ENCODE measurements at regions not wholly inside any gene's neighbourhood (a gene's known extent, or its start where the extent isn't known, plus 50 kb on each side); places are given as distances from the start of the nearest gene placed in this dataset.

DNA sequence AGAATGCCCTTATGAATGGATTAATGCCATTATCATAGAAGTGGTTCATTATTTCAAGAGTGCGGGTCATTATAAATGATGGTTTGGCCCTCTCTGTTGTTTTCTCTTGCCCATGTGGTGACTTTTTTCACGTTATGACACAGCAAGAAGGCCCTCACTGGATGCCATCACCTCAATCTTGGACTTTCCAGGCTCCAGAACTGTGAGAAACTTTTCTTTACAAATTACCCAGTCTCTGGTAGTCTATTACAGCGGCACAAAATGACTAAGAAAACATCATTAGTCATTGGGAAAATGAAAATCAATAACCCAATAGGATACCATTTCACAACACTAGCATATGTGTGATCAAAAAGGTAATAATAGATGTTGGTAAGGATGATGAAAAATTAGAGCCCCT lies 119.0 kb upstream of the LPP start:
- H3K9me3 ChIP-seq (ENCODE audit: control insufficient read depth, insufficient read depth, low read depth, low read length), result no peaks in the 10 kb centered on the region
- H3K27ac ChIP-seq (ENCODE audit: extremely low read depth, low read depth, low read length), result no peak overlapping the region
- H3K4me1 ChIP-seq (ENCODE audit: control insufficient read depth, insufficient read depth, low read length), result no peaks in the 10 kb centered on the region
- ChIA-PET CTCF (no interaction called here), POLR2A (no interaction called here)
- no peaks in the 10 kb centered on the region for H3K36me3 ChIP-seq (ENCODE audit: control insufficient read depth in 2 of 2, insufficient read depth in 1 of 2, low read length in 2 of 2)
- H3K4me3 ChIP-seq (ENCODE audit: low read depth, low read length), result no peak overlapping the region
- TF ChIP-seq ZNF518A (tag by site-specific recombination; conservative IDR thresholded peaks at IDR 0.05; ENCODE audit: low read depth) (no peak), ZNF792 (tag by site-specific recombination; IDR thresholded peaks at IDR 0.05) (no peak), ZNF174 (tag by site-specific recombination; IDR thresholded peaks at IDR 0.05) (no peak), ZNF354C (tag by site-specific recombination; IDR thresholded peaks at IDR 0.05; ENCODE audit: borderline replicate concordance, low read depth) (no peak), ZNF629 (tag by site-specific recombination; IDR thresholded peaks at IDR 0.05) (no peak), ZNF837 (tag by site-specific recombination; IDR thresholded peaks at IDR 0.05) (no peak), ZNF776 (tag by site-specific recombination; IDR thresholded peaks at IDR 0.05; ENCODE audit: borderline replicate concordance) (no peak), ZNF280C (tag by site-specific recombination; IDR thresholded peaks at IDR 0.05) (no peak), ZBTB21 (tag by site-specific recombination; IDR thresholded peaks at IDR 0.05) (no peak), SCRT1 (tag by site-specific recombination; IDR thresholded peaks at IDR 0.05; ENCODE audit: borderline replicate concordance) (no peak), ZNF221 (tag by site-specific recombination; IDR thresholded peaks at IDR 0.05; ENCODE audit: borderline replicate concordance) (no peak), ZBTB20 (tag by site-specific recombination; IDR thresholded peaks at IDR 0.05) (no peak), ZNF416 (tag by site-specific recombination; IDR thresholded peaks at IDR 0.05) (no peak), ZNF24 (tag by site-specific recombination; IDR thresholded peaks at IDR 0.05) (no peak), KLF16 (tag by site-specific recombination; IDR thresholded peaks at IDR 0.05) (no peak), ZBTB17 (tag by site-specific recombination; IDR thresholded peaks at IDR 0.05) (no peak), AEBP2 (tag by site-specific recombination; IDR thresholded peaks at IDR 0.05; ENCODE audit: borderline replicate concordance) (no peak), ZNF610 (tag by site-specific recombination; IDR thresholded peaks at IDR 0.05; ENCODE audit: borderline replicate concordance) (no peak)

Data from HEK293 (cell line).